ENCODE measurements at regions not wholly inside any gene's neighbourhood (a gene's known extent, or its start where the extent isn't known, plus 50 kb on each side); places are given as distances from the start of the nearest gene placed in this dataset.

DNA sequence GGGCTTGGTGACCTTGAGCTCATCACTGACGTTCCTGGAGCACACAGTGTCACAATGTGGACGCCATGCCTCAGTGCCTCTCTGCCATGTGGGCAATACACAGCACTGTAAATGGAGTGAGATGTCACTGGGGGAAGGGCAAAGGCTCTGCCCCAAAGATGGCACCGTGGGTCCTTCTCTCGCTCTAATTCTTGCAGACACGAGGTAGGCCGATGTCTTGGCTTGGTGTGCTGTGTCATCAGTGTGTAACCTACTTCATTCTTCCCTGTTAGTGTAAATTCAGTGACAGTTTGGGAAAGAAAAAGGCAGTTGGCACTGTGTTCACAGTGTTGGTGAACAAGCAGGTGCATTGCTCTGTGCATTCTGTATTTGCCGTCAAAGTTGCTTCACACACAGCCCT, 309.3 kb upstream of the MYT1L start:
- no peaks in the 10 kb centered on the region for H3K36me3 ChIP-seq (ENCODE audit: control insufficient read depth, insufficient read depth, low read length)
- no peaks in the 10 kb centered on the region for H3K36me3 Mint-ChIP-seq (ENCODE audit: insufficient read depth, unreplicated experiment)
- no peaks in the 10 kb centered on the region for H3K4me1 Mint-ChIP-seq (ENCODE audit: low read depth, unreplicated experiment)
- H3K4me1 ChIP-seq: no peaks in the 10 kb centered on the region
- H3K9me3 Mint-ChIP-seq (ENCODE audit: unreplicated experiment): peaks cover 12% of the 10 kb centered on the region
- H3K4me3 Mint-ChIP-seq (ENCODE audit: unreplicated experiment): no peak overlapping the region
- no peaks in the 10 kb centered on the region; the same call in 1 of the 2 replicates for H3K9me3 ChIP-seq
- TF ChIP-seq, protein P1, sequence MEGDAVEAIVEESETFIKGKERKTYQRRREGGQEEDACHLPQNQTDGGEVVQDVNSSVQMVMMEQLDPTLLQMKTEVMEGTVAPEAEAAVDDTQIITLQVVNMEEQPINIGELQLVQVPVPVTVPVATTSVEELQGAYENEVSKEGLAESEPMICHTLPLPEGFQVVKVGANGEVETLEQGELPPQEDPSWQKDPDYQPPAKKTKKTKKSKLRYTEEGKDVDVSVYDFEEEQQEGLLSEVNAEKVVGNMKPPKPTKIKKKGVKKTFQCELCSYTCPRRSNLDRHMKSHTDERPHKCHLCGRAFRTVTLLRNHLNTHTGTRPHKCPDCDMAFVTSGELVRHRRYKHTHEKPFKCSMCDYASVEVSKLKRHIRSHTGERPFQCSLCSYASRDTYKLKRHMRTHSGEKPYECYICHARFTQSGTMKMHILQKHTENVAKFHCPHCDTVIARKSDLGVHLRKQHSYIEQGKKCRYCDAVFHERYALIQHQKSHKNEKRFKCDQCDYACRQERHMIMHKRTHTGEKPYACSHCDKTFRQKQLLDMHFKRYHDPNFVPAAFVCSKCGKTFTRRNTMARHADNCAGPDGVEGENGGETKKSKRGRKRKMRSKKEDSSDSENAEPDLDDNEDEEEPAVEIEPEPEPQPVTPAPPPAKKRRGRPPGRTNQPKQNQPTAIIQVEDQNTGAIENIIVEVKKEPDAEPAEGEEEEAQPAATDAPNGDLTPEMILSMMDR (IDR thresholded peaks at IDR 0.05; ENCODE audit: insufficient read depth in 1 of 2, low read depth in 1 of 2, low read length in 1 of 2, severe bottlenecking in 1 of 2, unreplicated experiment in 1 of 2): no peak
- peaks cover 16% of the 10 kb centered on the region for H3K27me3 Mint-ChIP-seq (ENCODE audit: insufficient read depth, unreplicated experiment)
- BruUV-seq (replicated peaks): no TSS peak
- intact Hi-C loops (cut with micrococcal nuclease; ENCODE audit: unreplicated experiment): no loop called here
- ChIA-PET CTCF (no interaction called here), POLR2A (no interaction called here)
- DNase-seq: no peak
- H3K27me3 ChIP-seq (replicated peaks; ENCODE audit: control insufficient read depth, insufficient read depth, low read length): no peaks in the 10 kb centered on the region; the same call in none of the 2 replicates
- H3K27ac Mint-ChIP-seq (ENCODE audit: unreplicated experiment): no peak overlapping the region
- no peak overlapping the region for H3K4me3 ChIP-seq (ENCODE audit: low read depth, low read length)

GRCh38 chr2:2639251-2640139, 308.4 kb upstream of the MYT1L start:
- Mint-ChIP-seq H3K27me3 (ENCODE audit: insufficient read depth, unreplicated experiment) (peaks cover 16% of the 10 kb centered on the region), H3K4me1 (ENCODE audit: low read depth, unreplicated experiment) (no peaks in the 10 kb centered on the region), H3K4me3 (ENCODE audit: unreplicated experiment) (no peak overlapping the region), H3K36me3 (ENCODE audit: insufficient read depth, unreplicated experiment) (no peaks in the 10 kb centered on the region), H3K9me3 (ENCODE audit: unreplicated experiment) (peaks cover 10% of the 10 kb centered on the region), H3K27ac (ENCODE audit: unreplicated experiment) (no peak overlapping the region)
- no peaks in the 10 kb centered on the region; the same call in 1 of the 2 replicates for H3K9me3 ChIP-seq
- no peak for DNase-seq
- no peaks in the 10 kb centered on the region for H3K4me1 ChIP-seq
- POLR2A ChIA-PET: no interaction called here
- H3K4me3 ChIP-seq (ENCODE audit: low read depth, low read length): no peak overlapping the region
- intact Hi-C loops (cut with micrococcal nuclease; ENCODE audit: unreplicated experiment): no loop called here
- H3K36me3 ChIP-seq (ENCODE audit: control insufficient read depth, insufficient read depth, low read length): no peaks in the 10 kb centered on the region
- BruUV-seq (replicated peaks): no TSS peak
- TF ChIP-seq, protein P1 (IDR thresholded peaks at IDR 0.05; ENCODE audit: insufficient read depth in 1 of 2, low read depth in 1 of 2, low read length in 1 of 2, severe bottlenecking in 1 of 2, unreplicated experiment in 1 of 2): no peak
- CTCF ChIA-PET: no interaction called here
- no peaks in the 10 kb centered on the region; the same call in none of the 2 replicates for H3K27me3 ChIP-seq (replicated peaks; ENCODE audit: control insufficient read depth, insufficient read depth, low read length)

GRCh38 chr2:2638547-2639220, 307.6 kb upstream of the MYT1L start:
- TF ChIP-seq, protein P1 (IDR thresholded peaks at IDR 0.05; ENCODE audit: insufficient read depth in 1 of 2, low read depth in 1 of 2, low read length in 1 of 2, severe bottlenecking in 1 of 2, unreplicated experiment in 1 of 2): no peak
- ChIA-PET POLR2A (no interaction called here), CTCF (no interaction called here)
- Histone ChIP-seq H3K9me3 (no peaks in the 10 kb centered on the region), H3K4me3 (ENCODE audit: low read depth, low read length) (no peak overlapping the region), H3K36me3 (ENCODE audit: control insufficient read depth, insufficient read depth, low read length) (no peaks in the 10 kb centered on the region), H3K4me1 (no peaks in the 10 kb centered on the region), H3K27me3 (replicated peaks; ENCODE audit: control insufficient read depth, insufficient read depth, low read length) (no peaks in the 10 kb centered on the region; the same call in none of the 2 replicates)
- no peaks in the 10 kb centered on the region for H3K36me3 Mint-ChIP-seq (ENCODE audit: insufficient read depth, unreplicated experiment)
- H3K27me3 Mint-ChIP-seq (ENCODE audit: insufficient read depth, unreplicated experiment): peaks cover 21% of the 10 kb centered on the region
- H3K27ac Mint-ChIP-seq (ENCODE audit: unreplicated experiment): no peak overlapping the region
- no peak for DNase-seq
- peaks cover 1% of the 10 kb centered on the region for H3K9me3 Mint-ChIP-seq (ENCODE audit: unreplicated experiment)
- intact Hi-C loops (cut with micrococcal nuclease; ENCODE audit: unreplicated experiment): no loop called here
- no peak overlapping the region for H3K4me3 Mint-ChIP-seq (ENCODE audit: unreplicated experiment)
- H3K4me1 Mint-ChIP-seq (ENCODE audit: low read depth, unreplicated experiment): no peaks in the 10 kb centered on the region
- no TSS peak for BruUV-seq (replicated peaks)

Data from Caco-2 (cell line).